MM.1S (cell line): ENCODE measurements at regions not wholly inside any gene's neighbourhood (a gene's known extent, or its start where the extent isn't known, plus 50 kb on each side); places are given as distances from the start of the nearest gene placed in this dataset.

ENCODE experiments used
- DNase-seq: peaks from one replicate; pipeline ENCODE4 v3.0.0-alpha.2; 2015
- H2AFZ ChIP-seq: fragments of 300-600 bp; sonication (generic); 2 replicates; pipeline ENCODE4 v1.6.0; 2016; ENCODE audit warnings: antibody characterized with exemption, low read length
- H3F3A ChIP-seq: fragments of 300-600 bp; sonication (generic); 2 replicates; pipeline ENCODE4 v1.6.1; 2016; ENCODE audit warnings: mild to moderate bottlenecking, antibody characterized with exemption, low read length, moderate library complexity, mixed read lengths; ENCODE audit not compliant: insufficient read depth
- H3K27ac ChIP-seq: fragments of 300-600 bp; sonication (generic); 2 replicates; pipeline ENCODE4 v1.5.1; 2016; ENCODE audit warnings: mild to moderate bottlenecking, low read length
- H3K27me3 ChIP-seq: fragments of 300-600 bp; sonication (generic); replicated peaks from 2 replicates; pipeline ENCODE4 v1.6.0; 2016; ENCODE audit warnings: low read length; ENCODE audit not compliant: insufficient read depth
- H3K36me3 ChIP-seq: fragments of 300-600 bp; sonication (generic); replicated peaks from 2 replicates; pipeline ENCODE4 v1.6.1; 2016; ENCODE audit warnings: mild to moderate bottlenecking, low read length, mixed read lengths; ENCODE audit not compliant: insufficient read depth
- H3K4me1 ChIP-seq: fragments of 300-600 bp; sonication (generic); 2 replicates; pipeline ENCODE4 v1.6.1; 2016; ENCODE audit warnings: low read length, mixed read lengths
- H3K4me2 ChIP-seq: fragments of 300-600 bp; sonication (generic); 2 replicates; pipeline ENCODE4 v1.6.0; 2016; ENCODE audit warnings: low read depth, low read length
- H3K4me3 ChIP-seq: fragments of 300-600 bp; sonication (generic); 2 replicates; pipeline ENCODE4 v1.5.1; 2016; ENCODE audit warnings: low read length, mixed read lengths
- H3K79me2 ChIP-seq: fragments of 300-600 bp; sonication (generic); 2 replicates; pipeline ENCODE4 v1.6.1; 2016; ENCODE audit warnings: mixed run types, low read length, mixed read lengths
- H3K9ac ChIP-seq: fragments of 300-600 bp; sonication (generic); 2 replicates; pipeline ENCODE4 v1.6.1; 2016; ENCODE audit warnings: low read length, mixed read lengths
- H3K9me2 ChIP-seq: fragments of 300-600 bp; sonication (generic); replicated peaks from 2 replicates; pipeline ENCODE4 v1.6.1; 2016; ENCODE audit warnings: mild to moderate bottlenecking, low read length, mixed read lengths; ENCODE audit not compliant: insufficient read depth
- H3K9me3 ChIP-seq: fragments of 300-600 bp; sonication (generic); replicated peaks from 2 replicates; pipeline ENCODE4 v1.6.1; 2016; ENCODE audit warnings: mild to moderate bottlenecking, low read length, mixed read lengths; ENCODE audit not compliant: insufficient read depth
- H4K20me1 ChIP-seq: fragments of 300-600 bp; sonication (generic); 2 replicates; pipeline ENCODE4 v1.6.1; 2016; ENCODE audit warnings: mild to moderate bottlenecking, low read length, moderate library complexity, mixed read lengths; ENCODE audit not compliant: insufficient read depth
- CTCF ChIP-seq: fragments of 300-600 bp; sonication (generic); IDR thresholded peaks from 2 replicates; pipeline ENCODE4 v1.5.1; 2016; ENCODE audit warnings: antibody characterized with exemption, low read length, mixed read lengths
- EZH2 ChIP-seq: fragments of 300-600 bp; sonication (generic); optimal IDR thresholded peaks from 2 replicates; pipeline ENCODE3; 2017; ENCODE audit warnings: low read depth, mild to moderate bottlenecking, antibody characterized with exemption, low read length, mixed read lengths
- EZH2phosphoT487 ChIP-seq: fragments of 300-600 bp; sonication (generic); IDR thresholded peaks from 2 replicates; pipeline ENCODE4 v1.6.1; 2018; ENCODE audit warnings: antibody characterized with exemption, low read length

- Histone ChIP-seq H3K9me3 (no peaks in the 10 kb centered on the region), H3F3A (no peaks in the 10 kb centered on the region), H3K4me1 (no peaks in the 10 kb centered on the region), H3K9ac (no peak overlapping the region), H4K20me1 (no peaks in the 10 kb centered on the region), H3K27ac (no peak overlapping the region), H2AFZ (no peak overlapping the region), H3K4me2 (no peak overlapping the region), H3K36me3 (no peaks in the 10 kb centered on the region), H3K9me2 (no peaks in the 10 kb centered on the region), H3K27me3 (no peaks in the 10 kb centered on the region), H3K79me2 (no peaks in the 10 kb centered on the region), H3K4me3 (no peak overlapping the region)
- no peak for DNase-seq
- TF ChIP-seq CTCF (no peak), EZH2 (no peak), EZH2phosphoT487 (no peak)
These were observed 134.5 kb upstream of the CCDC68 start for GRCh38 chr18:55093808-55094207.

GRCh38 chr18:55093295-55093694, 134.0 kb upstream of the CCDC68 start:
- DNase-seq, result no peak
- no peaks in the 10 kb centered on the region for H3K36me3 ChIP-seq
- no peaks in the 10 kb centered on the region for H4K20me1 ChIP-seq
- H2AFZ ChIP-seq, result no peak overlapping the region
- H3K9me2 ChIP-seq, result no peaks in the 10 kb centered on the region
- H3K4me3 ChIP-seq, result no peak overlapping the region
- H3K4me2 ChIP-seq, result no peak overlapping the region
- no peaks in the 10 kb centered on the region for H3K27me3 ChIP-seq
- TF ChIP-seq EZH2phosphoT487 (no peak), EZH2 (no peak), CTCF (no peak)
- H3K9ac ChIP-seq, result no peak overlapping the region
- H3K79me2 ChIP-seq, result no peaks in the 10 kb centered on the region
- no peaks in the 10 kb centered on the region for H3K4me1 ChIP-seq
- no peaks in the 10 kb centered on the region for H3F3A ChIP-seq
- no peaks in the 10 kb centered on the region for H3K9me3 ChIP-seq
- no peak overlapping the region for H3K27ac ChIP-seq

- Histone ChIP-seq H3K27me3 (no peaks in the 10 kb centered on the region), H3K4me3 (no peak overlapping the region), H3K79me2 (no peaks in the 10 kb centered on the region), H3K9me3 (no peaks in the 10 kb centered on the region), H3K4me1 (no peaks in the 10 kb centered on the region), H2AFZ (no peak overlapping the region), H3F3A (no peaks in the 10 kb centered on the region), H4K20me1 (no peaks in the 10 kb centered on the region), H3K27ac (no peak overlapping the region), H3K9ac (no peak overlapping the region), H3K9me2 (no peaks in the 10 kb centered on the region), H3K36me3 (no peaks in the 10 kb centered on the region), H3K4me2 (no peak overlapping the region)
- no peak for TF ChIP-seq EZH2
- no peak for TF ChIP-seq CTCF
- TF ChIP-seq EZH2phosphoT487, result no peak
- DNase-seq, result no peak
These were observed 132.9 kb upstream of the CCDC68 start for GRCh38 chr18:55092166-55092565.
